ENCODE measurements at regions not wholly inside any gene's neighbourhood (a gene's known extent, or its start where the extent isn't known, plus 50 kb on each side); places are given as distances from the start of the nearest gene placed in this dataset.

DNA sequence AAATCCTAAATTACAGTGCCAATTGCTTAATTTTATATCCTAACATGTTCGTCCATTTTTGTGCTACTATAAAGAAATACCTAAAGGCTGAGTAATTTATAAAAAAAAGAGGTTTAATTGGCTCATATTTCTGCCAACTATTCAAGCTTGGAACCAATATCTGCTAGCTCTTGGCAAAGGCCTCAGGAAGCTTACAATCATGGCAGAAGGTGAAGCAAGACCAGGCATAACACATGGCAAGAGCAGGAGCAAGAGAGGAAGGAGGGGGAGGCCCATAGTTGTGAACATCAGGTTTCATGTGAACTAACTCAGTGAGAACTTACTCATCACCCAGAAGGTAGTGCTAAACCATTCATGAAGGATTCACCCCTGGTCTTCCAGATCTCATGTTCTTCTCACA, 494.3 kb downstream of the CCER1 start:
- TF ChIP-seq EZH2 (IDR thresholded peaks at IDR 0.05; ENCODE audit: borderline replicate concordance, control insufficient read depth, low read depth, low read length) (no peak), ASH2L (IDR thresholded peaks at IDR 0.05; ENCODE audit: borderline replicate concordance, low read depth) (no peak), ZBTB33 (IDR thresholded peaks at IDR 0.05) (no peak), BACH1 (IDR thresholded peaks at IDR 0.05; ENCODE audit: borderline replicate concordance) (no peak), NFIC (IDR thresholded peaks at IDR 0.05; ENCODE audit: low read depth, low read length) (no peak), RAD51 (IDR thresholded peaks at IDR 0.05) (no peak), KAT2A (conservative IDR thresholded peaks at IDR 0.05; ENCODE audit: control insufficient read depth, low read depth, low read length) (no peak)
- TF ChIP-seq, protein P1, sequence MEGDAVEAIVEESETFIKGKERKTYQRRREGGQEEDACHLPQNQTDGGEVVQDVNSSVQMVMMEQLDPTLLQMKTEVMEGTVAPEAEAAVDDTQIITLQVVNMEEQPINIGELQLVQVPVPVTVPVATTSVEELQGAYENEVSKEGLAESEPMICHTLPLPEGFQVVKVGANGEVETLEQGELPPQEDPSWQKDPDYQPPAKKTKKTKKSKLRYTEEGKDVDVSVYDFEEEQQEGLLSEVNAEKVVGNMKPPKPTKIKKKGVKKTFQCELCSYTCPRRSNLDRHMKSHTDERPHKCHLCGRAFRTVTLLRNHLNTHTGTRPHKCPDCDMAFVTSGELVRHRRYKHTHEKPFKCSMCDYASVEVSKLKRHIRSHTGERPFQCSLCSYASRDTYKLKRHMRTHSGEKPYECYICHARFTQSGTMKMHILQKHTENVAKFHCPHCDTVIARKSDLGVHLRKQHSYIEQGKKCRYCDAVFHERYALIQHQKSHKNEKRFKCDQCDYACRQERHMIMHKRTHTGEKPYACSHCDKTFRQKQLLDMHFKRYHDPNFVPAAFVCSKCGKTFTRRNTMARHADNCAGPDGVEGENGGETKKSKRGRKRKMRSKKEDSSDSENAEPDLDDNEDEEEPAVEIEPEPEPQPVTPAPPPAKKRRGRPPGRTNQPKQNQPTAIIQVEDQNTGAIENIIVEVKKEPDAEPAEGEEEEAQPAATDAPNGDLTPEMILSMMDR (IDR thresholded peaks at IDR 0.05 in 2 of 3, conservative IDR thresholded peaks at IDR 0.05 in 1 of 3; ENCODE audit: control insufficient read depth in 2 of 3, extremely low read depth in 1 of 3, insufficient read depth in 1 of 3, low read depth in 3 of 3, low read length in 3 of 3), result no peak
- TF ChIP-seq, protein P2, sequence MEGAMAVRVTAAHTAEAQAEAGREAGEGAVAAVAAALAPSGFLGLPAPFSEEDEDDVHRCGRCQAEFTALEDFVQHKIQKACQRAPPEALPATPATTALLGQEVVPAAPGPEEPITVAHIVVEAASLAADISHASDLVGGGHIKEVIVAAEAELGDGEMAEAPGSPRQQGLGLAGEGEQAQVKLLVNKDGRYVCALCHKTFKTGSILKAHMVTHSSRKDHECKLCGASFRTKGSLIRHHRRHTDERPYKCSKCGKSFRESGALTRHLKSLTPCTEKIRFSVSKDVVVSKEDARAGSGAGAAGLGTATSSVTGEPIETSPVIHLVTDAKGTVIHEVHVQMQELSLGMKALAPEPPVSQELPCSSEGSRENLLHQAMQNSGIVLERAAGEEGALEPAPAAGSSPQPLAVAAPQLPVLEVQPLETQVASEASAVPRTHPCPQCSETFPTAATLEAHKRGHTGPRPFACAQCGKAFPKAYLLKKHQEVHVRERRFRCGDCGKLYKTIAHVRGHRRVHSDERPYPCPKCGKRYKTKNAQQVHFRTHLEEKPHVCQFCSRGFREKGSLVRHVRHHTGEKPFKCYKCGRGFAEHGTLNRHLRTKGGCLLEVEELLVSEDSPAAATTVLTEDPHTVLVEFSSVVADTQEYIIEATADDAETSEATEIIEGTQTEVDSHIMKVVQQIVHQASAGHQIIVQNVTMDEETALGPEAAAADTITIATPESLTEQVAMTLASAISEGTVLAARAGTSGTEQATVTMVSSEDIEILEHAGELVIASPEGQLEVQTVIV (IDR thresholded peaks at IDR 0.05; ENCODE audit: borderline replicate concordance, partially characterized antibody), result no peak

All from GM12878 (cell line).